ENCODE measurements at regions not wholly inside any gene's neighbourhood (a gene's known extent, or its start where the extent isn't known, plus 50 kb on each side); places are given as distances from the start of the nearest gene placed in this dataset.

DNA sequence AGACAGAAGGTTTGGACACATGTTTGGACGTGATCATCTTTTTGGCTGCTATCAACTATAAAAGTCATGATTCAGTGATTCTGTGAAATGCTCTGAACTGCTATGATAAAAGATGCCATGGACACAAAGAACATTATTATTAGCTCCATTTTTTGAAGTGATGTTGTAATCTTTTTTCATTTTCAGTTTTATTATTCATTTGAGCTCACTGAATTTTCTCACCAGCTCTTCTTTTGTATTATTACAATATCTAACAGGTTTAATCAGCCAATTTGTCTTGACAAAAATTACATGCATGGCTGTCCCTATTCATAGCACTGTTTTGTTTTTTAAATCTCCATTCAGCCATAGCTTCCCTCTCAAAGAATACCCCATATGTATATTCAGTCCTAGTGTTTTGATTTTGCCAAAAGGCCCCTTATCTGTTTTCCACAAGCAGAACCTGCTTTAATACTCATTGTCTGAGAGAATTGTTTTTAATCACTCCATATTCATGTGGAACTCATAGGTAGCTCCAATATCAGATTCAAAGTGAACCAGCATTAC is 314.0 kb upstream of the FAM98A start:
- H3K79me2 ChIP-seq (ENCODE audit: low read depth), result no peaks in the 10 kb centered on the region
- no peaks in the 10 kb centered on the region for H3K9me3 ChIP-seq (ENCODE audit: low read depth)
- Mint-ChIP-seq H3K27ac (no peak overlapping the region), H3K9me3 (peaks cover 16% of the 10 kb centered on the region), H3K4me1 (peaks cover 20% of the 10 kb centered on the region), H3K36me3 (peaks cover 6% of the 10 kb centered on the region), H3K4me3 (no peak overlapping the region), H3K27me3 (ENCODE audit: insufficient read depth, low read depth) (no peaks in the 10 kb centered on the region)
- DNase-seq (ENCODE audit: low spot score), result no peak
- H3K27ac ChIP-seq, result no peak overlapping the region
- no peak overlapping the region for H2AFZ ChIP-seq (replicated peaks)
- peaks cover 6% of the 10 kb centered on the region for H3F3A ChIP-seq (ENCODE audit: low read depth)
- H3K4me1 ChIP-seq, result peaks cover 4% of the 10 kb centered on the region
- H3K4me3 ChIP-seq, result no peak overlapping the region
- no peaks in the 10 kb centered on the region for H4K20me1 ChIP-seq (ENCODE audit: low read depth)
- H3K36me3 ChIP-seq, result no peaks in the 10 kb centered on the region
- H3K27me3 ChIP-seq, result no peaks in the 10 kb centered on the region
- TF ChIP-seq EZH2 (IDR thresholded peaks at IDR 0.05) (no peak), EZH2phosphoT487 (IDR thresholded peaks at IDR 0.05) (no peak)
- TF ChIP-seq, protein P1, sequence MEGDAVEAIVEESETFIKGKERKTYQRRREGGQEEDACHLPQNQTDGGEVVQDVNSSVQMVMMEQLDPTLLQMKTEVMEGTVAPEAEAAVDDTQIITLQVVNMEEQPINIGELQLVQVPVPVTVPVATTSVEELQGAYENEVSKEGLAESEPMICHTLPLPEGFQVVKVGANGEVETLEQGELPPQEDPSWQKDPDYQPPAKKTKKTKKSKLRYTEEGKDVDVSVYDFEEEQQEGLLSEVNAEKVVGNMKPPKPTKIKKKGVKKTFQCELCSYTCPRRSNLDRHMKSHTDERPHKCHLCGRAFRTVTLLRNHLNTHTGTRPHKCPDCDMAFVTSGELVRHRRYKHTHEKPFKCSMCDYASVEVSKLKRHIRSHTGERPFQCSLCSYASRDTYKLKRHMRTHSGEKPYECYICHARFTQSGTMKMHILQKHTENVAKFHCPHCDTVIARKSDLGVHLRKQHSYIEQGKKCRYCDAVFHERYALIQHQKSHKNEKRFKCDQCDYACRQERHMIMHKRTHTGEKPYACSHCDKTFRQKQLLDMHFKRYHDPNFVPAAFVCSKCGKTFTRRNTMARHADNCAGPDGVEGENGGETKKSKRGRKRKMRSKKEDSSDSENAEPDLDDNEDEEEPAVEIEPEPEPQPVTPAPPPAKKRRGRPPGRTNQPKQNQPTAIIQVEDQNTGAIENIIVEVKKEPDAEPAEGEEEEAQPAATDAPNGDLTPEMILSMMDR (IDR thresholded peaks at IDR 0.05), result no peak
- H3K9ac ChIP-seq, result no peak overlapping the region
- no peak overlapping the region for H3K4me2 ChIP-seq

GRCh38 chr2:33911327-33911726 is 312.2 kb upstream of the FAM98A start:
- TF ChIP-seq, protein P1 (IDR thresholded peaks at IDR 0.05), result no peak
- TF ChIP-seq EZH2phosphoT487 (IDR thresholded peaks at IDR 0.05), result no peak
- H3K4me1 ChIP-seq, result no peaks in the 10 kb centered on the region
- no peaks in the 10 kb centered on the region for H3K36me3 ChIP-seq
- no peak overlapping the region for H2AFZ ChIP-seq (replicated peaks)
- no peaks in the 10 kb centered on the region for H3K27me3 Mint-ChIP-seq (ENCODE audit: insufficient read depth, low read depth)
- no peak overlapping the region for H3K27ac ChIP-seq
- no peaks in the 10 kb centered on the region for H3K79me2 ChIP-seq (ENCODE audit: low read depth)
- no peak overlapping the region for H3K27ac Mint-ChIP-seq
- H3K4me3 ChIP-seq, result no peak overlapping the region
- H3K4me1 Mint-ChIP-seq, result peaks cover 7% of the 10 kb centered on the region
- no peak for DNase-seq (ENCODE audit: low spot score)
- H3F3A ChIP-seq (ENCODE audit: low read depth), result no peaks in the 10 kb centered on the region
- no peaks in the 10 kb centered on the region for H3K9me3 ChIP-seq (ENCODE audit: low read depth)
- H3K4me3 Mint-ChIP-seq, result no peak overlapping the region
- no peaks in the 10 kb centered on the region for H3K27me3 ChIP-seq
- H3K9ac ChIP-seq, result no peak overlapping the region
- H3K9me3 Mint-ChIP-seq, result peaks cover 16% of the 10 kb centered on the region
- H3K4me2 ChIP-seq, result no peak overlapping the region
- H3K36me3 Mint-ChIP-seq, result peaks cover 6% of the 10 kb centered on the region
- H4K20me1 ChIP-seq (ENCODE audit: low read depth), result no peaks in the 10 kb centered on the region

GRCh38 chr2:33909945-33910695 is 311.0 kb upstream of the FAM98A start:
- TF ChIP-seq, protein P1 (IDR thresholded peaks at IDR 0.05), result no peak
- no peak for TF ChIP-seq EZH2 (IDR thresholded peaks at IDR 0.05)
- no peak for TF ChIP-seq EZH2phosphoT487 (IDR thresholded peaks at IDR 0.05)
- Mint-ChIP-seq H3K4me1 (peaks cover 7% of the 10 kb centered on the region), H3K9me3 (peaks cover 15% of the 10 kb centered on the region), H3K27ac (no peak overlapping the region), H3K36me3 (peaks cover 6% of the 10 kb centered on the region), H3K4me3 (no peak overlapping the region), H3K27me3 (ENCODE audit: insufficient read depth, low read depth) (no peaks in the 10 kb centered on the region)
- no peaks in the 10 kb centered on the region for H3K79me2 ChIP-seq (ENCODE audit: low read depth)
- H3K27me3 ChIP-seq, result no peaks in the 10 kb centered on the region
- H3F3A ChIP-seq (ENCODE audit: low read depth), result no peaks in the 10 kb centered on the region
- H2AFZ ChIP-seq (replicated peaks), result no peak overlapping the region
- H3K4me2 ChIP-seq, result no peak overlapping the region
- no peaks in the 10 kb centered on the region for H3K36me3 ChIP-seq
- no peaks in the 10 kb centered on the region for H3K4me1 ChIP-seq
- H3K9me3 ChIP-seq (ENCODE audit: low read depth), result no peaks in the 10 kb centered on the region
- H3K4me3 ChIP-seq, result no peak overlapping the region
- no peak for DNase-seq (ENCODE audit: low spot score)
- H3K27ac ChIP-seq, result no peak overlapping the region
- no peak overlapping the region for H3K9ac ChIP-seq
- H4K20me1 ChIP-seq (ENCODE audit: low read depth), result no peaks in the 10 kb centered on the region

All from neural progenitor cell (in vitro differentiated cells).